Middle frontal gyrus (tissue), 1 donor: ENCODE measurements at regions not wholly inside any gene's neighbourhood (a gene's known extent, or its start where the extent isn't known, plus 50 kb on each side); places are given as distances from the start of the nearest gene placed in this dataset.
"Not testable (repeated sequence)": the region's sequence is repeated elsewhere in the genome, so short reads cannot be mapped to it uniquely, and the experiment has no call there.

Source experiments
- DNase-seq: peaks from one replicate; pipeline ENCODE4 v3.0.0-alpha.2; 2015; ENCODE audit warnings: low spot score; ENCODE audit errors: extremely low spot score

GRCh38 chr17:72569148-72569946 is 448.5 kb downstream of the SOX9 start:
- DNase-seq, result no peak

- DNase-seq, result no peak
Measured at GRCh38 chr17:72571813-72572396, 451.1 kb downstream of the SOX9 start.

- no peak for DNase-seq
Measured at GRCh38 chr17:72572604-72573491, 452.0 kb downstream of the SOX9 start.

- DNase-seq, result not testable (repeated sequence)
Measured at GRCh38 chr17:72573492-72573801, 452.6 kb downstream of the SOX9 start.

GRCh38 chr17:72574675-72575510 is 454.1 kb downstream of the SOX9 start:
- DNase-seq, result no peak

- DNase-seq, result no peak
Measured at GRCh38 chr17:72575542-72576233, 454.9 kb downstream of the SOX9 start.

- no peak for DNase-seq
Measured at GRCh38 chr17:72576289-72576759, 455.5 kb downstream of the SOX9 start.

GRCh38 chr17:72578817-72579470 is 458.1 kb downstream of the SOX9 start:
- no peak for DNase-seq

GRCh38 chr17:72579990-72580320 is 459.1 kb downstream of the SOX9 start:
- DNase-seq, result no peak

- no peak for DNase-seq
Measured at GRCh38 chr17:72580321-72581127, 459.7 kb downstream of the SOX9 start.

- DNase-seq, result no peak
Measured at GRCh38 chr17:72587156-72587555, 466.3 kb downstream of the SOX9 start.

GRCh38 chr17:72587773-72588511 is 467.1 kb downstream of the SOX9 start:
- DNase-seq, result no peak

GRCh38 chr17:72588561-72588960 is 467.7 kb downstream of the SOX9 start:
- DNase-seq, result no peak

- DNase-seq, result no peak
Measured at GRCh38 chr17:72588961-72589360, 468.1 kb downstream of the SOX9 start.

- no peak for DNase-seq
Measured at GRCh38 chr17:72590382-72590781, 469.6 kb downstream of the SOX9 start.

- DNase-seq, result no peak
Measured at GRCh38 chr17:72590882-72591281, 470.1 kb downstream of the SOX9 start.

- DNase-seq, result no peak
Measured at GRCh38 chr17:72591289-72592241, 470.7 kb downstream of the SOX9 start.
